BJ (cell line): ENCODE measurements at regions not wholly inside any gene's neighbourhood (a gene's known extent, or its start where the extent isn't known, plus 50 kb on each side); places are given as distances from the start of the nearest gene placed in this dataset.
"Not testable (repeated sequence)": the region's sequence is repeated elsewhere in the genome, so short reads cannot be mapped to it uniquely, and the experiment has no call there.

Experiments used
- CTCF ChIA-PET: fragments of 350-600 bp; formaldehyde crosslinking; extraction: SDS; loops from one replicate; lab custom pipeline; 2021; ENCODE audit warnings: antibody characterized with exemption, inconsistent platforms; lab: Yijun Ruan, JAX
- POLR2A ChIA-PET: fragments of 300-600 bp; sonication (Branson Sonifier 250); formaldehyde crosslinking; extraction: SDS; loops from one replicate; lab custom pipeline; 2021; ENCODE audit warnings: antibody characterized with exemption; lab: Charles Lee
- DNase-seq: peaks from one replicate; pipeline ENCODE4 v3.0.0-alpha.2; 2011; ENCODE audit warnings: low read depth
- H3K27me3 ChIP-seq: 2 replicates; pipeline ENCODE4 v1.6.0; 2011; ENCODE audit warnings: low read length; ENCODE audit not compliant: control insufficient read depth, insufficient read depth
- H3K36me3 ChIP-seq: 2 replicates; pipeline ENCODE4 v1.5.1; 2011; ENCODE audit warnings: low read length; ENCODE audit not compliant: control insufficient read depth, insufficient read depth
- H3K4me3 ChIP-seq: 2 replicates; pipeline ENCODE4 v1.5.1; 2011; ENCODE audit warnings: low read depth, mild to moderate bottlenecking, control low read depth, low read length
- CTCF ChIP-seq: IDR thresholded peaks from 2 replicates; pipeline ENCODE4 v1.5.1; 2011; ENCODE audit warnings: low read depth, mild to moderate bottlenecking, control low read depth, inconsistent platforms, low read length, moderate library complexity; ENCODE audit not compliant: insufficient read depth

- Histone ChIP-seq H3K4me3 (no peak overlapping the region), H3K36me3 (no peaks in the 10 kb centered on the region), H3K27me3 (no peaks in the 10 kb centered on the region)
- no peak for DNase-seq
- ChIA-PET POLR2A (no interaction called here), CTCF (interaction anchor here (1.2 kb wide), 1 partner anchor 11 kb away, joined by 4 read pairs; no protein-coding TSS in a partner anchor)
- no peak for TF ChIP-seq CTCF
Observed at GRCh38 chr7:79770970-79771369, 317.5 kb upstream of the MAGI2 start.

GRCh38 chr7:79770063-79770462, 316.6 kb upstream of the MAGI2 start:
- Histone ChIP-seq H3K4me3 (no peak overlapping the region), H3K27me3 (no peaks in the 10 kb centered on the region), H3K36me3 (no peaks in the 10 kb centered on the region)
- TF ChIP-seq CTCF = no peak
- ChIA-PET POLR2A (no interaction called here), CTCF (interaction anchor here (1.2 kb wide), 1 partner anchor 10 kb away, joined by 4 read pairs; no protein-coding TSS in a partner anchor)
- DNase-seq = no peak

- POLR2A ChIA-PET, CTCF ChIA-PET, DNase-seq, H3K4me3 ChIP-seq, H3K27me3 ChIP-seq, H3K36me3 ChIP-seq: not testable (repeated sequence)
Observed at GRCh38 chr7:79767876-79768560, 314.6 kb upstream of the MAGI2 start.

GRCh38 chr7:79767192-79767591, 313.7 kb upstream of the MAGI2 start:
- CTCF ChIA-PET, DNase-seq, H3K36me3 ChIP-seq, POLR2A ChIA-PET, H3K27me3 ChIP-seq, H3K4me3 ChIP-seq: not testable (repeated sequence)

GRCh38 chr7:79761876-79762429, 308.5 kb upstream of the MAGI2 start:
- no peak overlapping the region for H3K4me3 ChIP-seq
- POLR2A ChIA-PET = no interaction called here
- CTCF ChIA-PET = interaction anchor here (1.2 kb wide), 1 partner anchor 16 kb away, joined by 3 read pairs; no protein-coding TSS in a partner anchor
- no peak for DNase-seq
- no peaks in the 10 kb centered on the region for H3K36me3 ChIP-seq
- no peaks in the 10 kb centered on the region for H3K27me3 ChIP-seq
- TF ChIP-seq CTCF = no peak

GRCh38 chr7:79750941-79751340, 297.5 kb upstream of the MAGI2 start:
- POLR2A ChIA-PET, H3K27me3 ChIP-seq, H3K36me3 ChIP-seq, CTCF ChIA-PET, DNase-seq, H3K4me3 ChIP-seq: not testable (repeated sequence)
